Mammary epithelial cell (primary cell): ENCODE measurements at regions not wholly inside any gene's neighbourhood (a gene's known extent, or its start where the extent isn't known, plus 50 kb on each side); places are given as distances from the start of the nearest gene placed in this dataset.

Experiments used
- EZH2 ChIP-seq: IDR thresholded peaks from 2 replicates; pipeline ENCODE4 v1.6.1; 2012; ENCODE audit warnings: low read length, inconsistent platforms, borderline replicate concordance
- TF ChIP-seq, protein P1 (sequence below), 2 donors: IDR thresholded peaks in 1 of 2; conservative IDR thresholded peaks in 1 of 2; 2 replicates each; pipeline ENCODE4 v1.5.1; 2011 to 2012; ENCODE audit warnings: inconsistent platforms in 2 of 2, low read length in 2 of 2, mild to moderate bottlenecking in 2 of 2, control low read depth in 1 of 2, low read depth in 1 of 2; ENCODE audit not compliant: insufficient read depth in 1 of 2; ENCODE audit errors: extremely low read depth in 1 of 2

DNA sequence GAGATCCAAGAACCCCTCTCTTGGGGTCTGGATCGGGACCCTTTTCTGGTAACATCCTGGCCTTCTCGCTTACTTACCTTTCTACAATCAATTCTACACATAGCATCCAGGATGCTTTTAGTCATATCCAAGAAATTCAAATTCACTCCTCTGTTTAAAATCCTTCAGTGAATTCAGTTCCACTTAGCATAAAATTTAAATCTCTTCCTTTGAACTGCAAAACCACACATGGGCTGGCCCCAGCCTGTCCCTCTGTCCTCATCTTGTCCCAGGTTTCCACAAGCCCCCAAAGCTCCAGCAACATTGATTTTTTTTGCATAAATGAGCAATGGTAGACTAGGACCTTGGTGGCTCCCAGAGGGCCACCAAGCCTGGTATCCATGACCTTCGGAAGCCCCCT, 96.4 kb upstream of the C16orf82 start:
- TF ChIP-seq, protein P1, sequence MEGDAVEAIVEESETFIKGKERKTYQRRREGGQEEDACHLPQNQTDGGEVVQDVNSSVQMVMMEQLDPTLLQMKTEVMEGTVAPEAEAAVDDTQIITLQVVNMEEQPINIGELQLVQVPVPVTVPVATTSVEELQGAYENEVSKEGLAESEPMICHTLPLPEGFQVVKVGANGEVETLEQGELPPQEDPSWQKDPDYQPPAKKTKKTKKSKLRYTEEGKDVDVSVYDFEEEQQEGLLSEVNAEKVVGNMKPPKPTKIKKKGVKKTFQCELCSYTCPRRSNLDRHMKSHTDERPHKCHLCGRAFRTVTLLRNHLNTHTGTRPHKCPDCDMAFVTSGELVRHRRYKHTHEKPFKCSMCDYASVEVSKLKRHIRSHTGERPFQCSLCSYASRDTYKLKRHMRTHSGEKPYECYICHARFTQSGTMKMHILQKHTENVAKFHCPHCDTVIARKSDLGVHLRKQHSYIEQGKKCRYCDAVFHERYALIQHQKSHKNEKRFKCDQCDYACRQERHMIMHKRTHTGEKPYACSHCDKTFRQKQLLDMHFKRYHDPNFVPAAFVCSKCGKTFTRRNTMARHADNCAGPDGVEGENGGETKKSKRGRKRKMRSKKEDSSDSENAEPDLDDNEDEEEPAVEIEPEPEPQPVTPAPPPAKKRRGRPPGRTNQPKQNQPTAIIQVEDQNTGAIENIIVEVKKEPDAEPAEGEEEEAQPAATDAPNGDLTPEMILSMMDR (conservative IDR thresholded peaks at IDR 0.05 in 1 of 2, IDR thresholded peaks at IDR 0.05 in 1 of 2; ENCODE audit: extremely low read depth in 1 of 2, insufficient read depth in 1 of 2, low read depth in 1 of 2, low read length in 2 of 2) = no peak
- TF ChIP-seq EZH2 = no peak
